ENCODE measurements at regions not wholly inside any gene's neighbourhood (a gene's known extent, or its start where the extent isn't known, plus 50 kb on each side); places are given as distances from the start of the nearest gene placed in this dataset.
"Not testable (repeated sequence)": the region's sequence is repeated elsewhere in the genome, so short reads cannot be mapped to it uniquely, and the experiment has no call there.

DNA sequence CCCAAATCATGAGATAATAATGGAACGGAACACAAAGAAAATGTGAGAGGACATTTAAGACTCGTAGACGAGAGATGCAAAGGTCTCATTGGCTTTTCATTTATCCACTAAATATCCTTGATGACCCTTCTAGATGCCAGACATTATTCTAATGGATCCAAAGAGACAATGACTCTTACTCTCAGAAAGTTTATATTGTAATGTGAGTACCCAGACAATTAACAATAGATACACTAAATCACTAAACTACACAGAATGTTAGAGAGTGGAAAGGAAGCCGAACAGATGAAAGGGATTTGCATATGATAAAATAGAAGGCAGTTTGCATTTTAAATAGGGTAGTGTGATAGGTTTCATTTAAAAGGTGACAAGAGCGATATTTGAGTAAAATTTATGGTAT, 973.3 kb downstream of the TAF11L14 start:
- Mint-ChIP-seq H3K4me3 (ENCODE audit: low read depth) (no peak overlapping the region), H3K4me1 (ENCODE audit: low read depth) (no peaks in the 10 kb centered on the region), H3K27ac (no peak overlapping the region), H3K9me3 (ENCODE audit: low read depth) (no peaks in the 10 kb centered on the region), H3K36me3 (ENCODE audit: insufficient read depth) (no peaks in the 10 kb centered on the region), H3K27me3 (no peaks in the 10 kb centered on the region)
- no peak for DNase-seq (ENCODE audit: low spot score, unreplicated experiment)
- TF ChIP-seq, protein P1, sequence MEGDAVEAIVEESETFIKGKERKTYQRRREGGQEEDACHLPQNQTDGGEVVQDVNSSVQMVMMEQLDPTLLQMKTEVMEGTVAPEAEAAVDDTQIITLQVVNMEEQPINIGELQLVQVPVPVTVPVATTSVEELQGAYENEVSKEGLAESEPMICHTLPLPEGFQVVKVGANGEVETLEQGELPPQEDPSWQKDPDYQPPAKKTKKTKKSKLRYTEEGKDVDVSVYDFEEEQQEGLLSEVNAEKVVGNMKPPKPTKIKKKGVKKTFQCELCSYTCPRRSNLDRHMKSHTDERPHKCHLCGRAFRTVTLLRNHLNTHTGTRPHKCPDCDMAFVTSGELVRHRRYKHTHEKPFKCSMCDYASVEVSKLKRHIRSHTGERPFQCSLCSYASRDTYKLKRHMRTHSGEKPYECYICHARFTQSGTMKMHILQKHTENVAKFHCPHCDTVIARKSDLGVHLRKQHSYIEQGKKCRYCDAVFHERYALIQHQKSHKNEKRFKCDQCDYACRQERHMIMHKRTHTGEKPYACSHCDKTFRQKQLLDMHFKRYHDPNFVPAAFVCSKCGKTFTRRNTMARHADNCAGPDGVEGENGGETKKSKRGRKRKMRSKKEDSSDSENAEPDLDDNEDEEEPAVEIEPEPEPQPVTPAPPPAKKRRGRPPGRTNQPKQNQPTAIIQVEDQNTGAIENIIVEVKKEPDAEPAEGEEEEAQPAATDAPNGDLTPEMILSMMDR (IDR thresholded peaks at IDR 0.05; ENCODE audit: unreplicated experiment): no peak

DNA sequence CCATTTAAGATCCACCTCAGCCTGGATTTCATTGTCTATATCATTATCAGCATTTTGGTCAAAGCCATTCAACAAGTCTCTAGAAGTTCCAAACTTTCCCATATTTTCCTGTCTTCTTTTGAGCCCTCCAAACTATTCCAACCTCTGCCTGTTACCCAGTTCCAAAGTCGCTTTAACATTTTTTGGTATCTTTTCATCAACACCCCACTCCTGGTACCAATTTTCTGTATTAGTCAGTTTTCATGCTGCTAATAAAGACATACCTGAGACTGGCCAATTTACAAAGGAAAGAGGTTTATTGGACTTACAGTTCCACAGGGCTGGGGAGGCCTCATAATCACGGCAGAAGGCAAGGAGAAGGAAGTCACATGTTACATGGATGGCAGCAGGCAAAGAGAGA, 982.9 kb downstream of the TAF11L14 start:
- H3K27me3 Mint-ChIP-seq; H3K4me3 Mint-ChIP-seq (ENCODE audit: low read depth); DNase-seq (ENCODE audit: low spot score, unreplicated experiment); H3K36me3 Mint-ChIP-seq (ENCODE audit: insufficient read depth); H3K4me1 Mint-ChIP-seq (ENCODE audit: low read depth); H3K27ac Mint-ChIP-seq: not testable (repeated sequence)
- peaks cover 18% of the 10 kb centered on the region for H3K9me3 Mint-ChIP-seq (ENCODE audit: low read depth)

DNA sequence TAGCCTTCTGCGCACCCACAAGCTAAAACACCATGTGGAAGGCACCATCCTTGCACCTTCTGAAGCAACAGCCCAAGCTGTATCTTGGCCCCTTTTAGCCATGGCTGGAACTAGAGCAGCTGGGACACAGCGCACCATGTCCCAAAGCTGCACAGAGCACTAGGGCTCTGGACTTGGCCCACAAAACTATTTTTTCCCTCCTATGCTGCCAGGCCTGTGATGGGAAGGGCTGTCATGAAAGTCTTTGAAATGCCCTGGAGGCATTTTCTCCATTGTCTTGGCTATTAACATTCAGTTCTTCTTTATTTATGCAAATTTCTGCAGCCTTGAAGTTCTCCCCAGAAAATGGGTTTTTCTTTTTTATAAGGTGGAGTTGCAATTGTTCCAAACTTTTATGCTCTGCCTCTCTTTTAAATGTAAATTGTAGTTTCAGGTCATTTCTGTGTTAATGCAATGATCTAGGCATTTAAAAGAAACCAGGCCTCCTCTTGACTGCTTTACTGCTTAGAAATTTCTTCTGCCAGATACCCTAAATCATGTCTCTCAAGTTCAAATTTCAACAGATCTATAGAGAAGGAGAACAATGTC, 996.3 kb downstream of the TAF11L14 start:
- Mint-ChIP-seq H3K4me1 (ENCODE audit: low read depth) (peaks cover 3% of the 10 kb centered on the region), H3K4me3 (ENCODE audit: low read depth) (no peak overlapping the region), H3K36me3 (ENCODE audit: insufficient read depth) (no peaks in the 10 kb centered on the region), H3K27ac (no peak overlapping the region), H3K27me3 (no peaks in the 10 kb centered on the region), H3K9me3 (ENCODE audit: low read depth) (peaks cover 5% of the 10 kb centered on the region)
- TF ChIP-seq, protein P1 (IDR thresholded peaks at IDR 0.05; ENCODE audit: unreplicated experiment): no peak
- DNase-seq (ENCODE audit: low spot score, unreplicated experiment): no peak

DNA sequence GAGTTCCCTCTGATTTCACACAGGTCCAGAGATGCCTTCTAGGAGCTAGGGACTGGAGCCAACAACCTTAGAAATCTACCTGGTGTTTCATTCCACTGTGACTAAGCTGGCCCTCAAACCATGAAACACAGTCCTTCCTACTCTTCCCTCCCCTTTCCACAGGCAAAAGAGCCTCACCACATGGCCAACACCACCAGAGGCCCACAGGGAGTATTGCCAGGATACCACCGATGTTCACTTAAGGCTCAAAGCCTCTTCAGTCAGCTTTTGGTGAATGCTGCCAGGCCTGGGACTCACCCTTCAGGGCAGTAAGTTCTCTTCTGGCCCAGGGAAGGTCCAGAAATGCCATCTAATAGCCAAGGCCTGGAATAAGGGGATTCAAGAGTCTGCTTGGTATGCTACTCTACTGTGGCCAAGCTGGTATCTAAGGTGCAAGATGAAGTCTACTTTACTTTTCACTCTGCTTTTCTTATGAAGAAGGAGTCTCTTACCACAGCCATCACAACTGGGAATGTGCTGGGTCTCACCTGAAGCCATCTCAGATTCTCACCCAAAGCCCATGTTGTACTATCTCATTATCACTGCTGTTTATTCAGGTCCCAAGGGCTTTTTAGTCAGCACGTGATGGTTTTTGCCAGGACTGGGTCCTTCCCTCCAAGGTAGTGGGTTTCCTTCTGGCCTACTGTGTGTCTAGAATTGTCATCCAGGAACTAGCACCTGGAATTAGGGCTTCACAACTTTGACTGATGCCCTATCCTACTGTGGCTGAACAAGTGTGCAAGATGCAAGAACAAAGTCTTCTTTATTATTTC, 1018.4 kb downstream of the TAF11L14 start:
- no peaks in the 10 kb centered on the region for H3K4me1 Mint-ChIP-seq (ENCODE audit: low read depth)
- no peak overlapping the region for H3K27ac Mint-ChIP-seq
- no peaks in the 10 kb centered on the region for H3K36me3 Mint-ChIP-seq (ENCODE audit: insufficient read depth)
- TF ChIP-seq, protein P1 (IDR thresholded peaks at IDR 0.05; ENCODE audit: unreplicated experiment): no peak
- H3K9me3 Mint-ChIP-seq (ENCODE audit: low read depth): peaks cover 30% of the 10 kb centered on the region
- no peaks in the 10 kb centered on the region for H3K27me3 Mint-ChIP-seq
- no peak overlapping the region for H3K4me3 Mint-ChIP-seq (ENCODE audit: low read depth)
- no peak for DNase-seq (ENCODE audit: low spot score, unreplicated experiment)

DNA sequence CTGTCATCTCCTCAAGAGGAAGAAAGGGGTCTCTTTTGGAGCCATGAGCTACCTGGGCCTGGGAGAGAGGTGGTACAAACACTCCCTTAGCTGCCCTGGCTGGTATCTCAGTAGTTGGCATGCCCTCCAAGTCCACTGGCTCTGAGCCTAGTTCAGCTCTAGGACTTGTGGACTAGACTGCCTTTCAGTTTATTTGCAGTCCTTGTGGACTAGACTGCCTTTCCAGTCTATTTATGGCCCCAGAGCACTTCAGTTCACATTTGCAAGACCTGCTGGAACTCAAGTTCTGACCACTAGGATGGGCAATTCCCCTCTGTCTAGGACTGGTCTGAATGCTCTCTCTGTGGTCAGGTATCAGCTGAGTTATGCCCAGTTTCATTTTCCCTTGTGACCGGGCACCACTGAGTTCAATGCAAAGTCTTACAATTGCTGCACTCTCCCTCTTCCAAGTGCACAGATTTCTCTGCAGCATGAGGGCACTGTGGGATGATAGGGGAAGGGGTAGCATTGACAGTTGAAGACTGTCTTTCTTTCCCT, 1019.0 kb downstream of the TAF11L14 start:
- TF ChIP-seq, protein P1 (IDR thresholded peaks at IDR 0.05; ENCODE audit: unreplicated experiment): no peak
- no peaks in the 10 kb centered on the region for H3K4me1 Mint-ChIP-seq (ENCODE audit: low read depth)
- no peak for DNase-seq (ENCODE audit: low spot score, unreplicated experiment)
- no peak overlapping the region for H3K4me3 Mint-ChIP-seq (ENCODE audit: low read depth)
- H3K9me3 Mint-ChIP-seq (ENCODE audit: low read depth): peaks cover 30% of the 10 kb centered on the region
- no peaks in the 10 kb centered on the region for H3K36me3 Mint-ChIP-seq (ENCODE audit: insufficient read depth)
- no peaks in the 10 kb centered on the region for H3K27me3 Mint-ChIP-seq
- no peak overlapping the region for H3K27ac Mint-ChIP-seq

All from progenitor cell of endocrine pancreas (in vitro differentiated cells).